Bronchial epithelial cell (primary cell): ENCODE measurements at regions not wholly inside any gene's neighbourhood (a gene's known extent, or its start where the extent isn't known, plus 50 kb on each side); places are given as distances from the start of the nearest gene placed in this dataset.

Source experiments
- DNase-seq: peaks from one replicate; pipeline ENCODE4 v3.0.0-alpha.2; 2010; ENCODE audit warnings: low read depth
- FAIRE-seq: peaks from 2 replicates; lab custom pipeline; 2011; peaks lifted over from hg19 to GRCh38; lab: Jason Lieb, UNC
- H3K27me3 ChIP-seq: 2 replicates; pipeline ENCODE4 v1.5.1; 2011; ENCODE audit warnings: low read length; ENCODE audit not compliant: control insufficient read depth, insufficient read depth
- H3K36me3 ChIP-seq: 2 replicates; pipeline ENCODE4 v1.5.1; 2011; ENCODE audit warnings: low read length; ENCODE audit not compliant: control insufficient read depth, insufficient read depth
- H3K4me3 ChIP-seq: 2 replicates; pipeline ENCODE4 v1.5.1; 2011; ENCODE audit warnings: mild to moderate bottlenecking, low read depth, low read length, control low read depth
- CTCF ChIP-seq: IDR thresholded peaks from 2 replicates; pipeline ENCODE4 v1.5.1; 2011; ENCODE audit warnings: mild to moderate bottlenecking, moderate library complexity, low read length, control low read depth, inconsistent platforms; ENCODE audit not compliant: insufficient read depth, severe bottlenecking

GRCh38 chr2:65565681-65566080 is 133.3 kb upstream of the SPRED2 start:
- Histone ChIP-seq H3K27me3 (no peaks in the 10 kb centered on the region), H3K36me3 (no peaks in the 10 kb centered on the region), H3K4me3 (no peak overlapping the region)
- no peak for FAIRE-seq
- TF ChIP-seq CTCF: no peak
- DNase-seq: no peak

GRCh38 chr2:65564299-65564698 is 131.9 kb upstream of the SPRED2 start:
- DNase-seq (no peak), FAIRE-seq (no peak)
- TF ChIP-seq CTCF: no peak
- no peaks in the 10 kb centered on the region for H3K27me3 ChIP-seq
- H3K36me3 ChIP-seq: no peaks in the 10 kb centered on the region
- no peak overlapping the region for H3K4me3 ChIP-seq

- Histone ChIP-seq H3K4me3 (no peak overlapping the region), H3K27me3 (no peaks in the 10 kb centered on the region), H3K36me3 (no peaks in the 10 kb centered on the region)
- FAIRE-seq (no peak), DNase-seq (no peak)
- no peak for TF ChIP-seq CTCF
These were observed 130.5 kb upstream of the SPRED2 start for GRCh38 chr2:65562890-65563289.

GRCh38 chr2:65558743-65559142 is 126.3 kb upstream of the SPRED2 start:
- TF ChIP-seq CTCF: no peak
- Histone ChIP-seq H3K27me3 (no peaks in the 10 kb centered on the region), H3K36me3 (no peaks in the 10 kb centered on the region), H3K4me3 (no peak overlapping the region)
- DNase-seq (no peak), FAIRE-seq (no peak)

GRCh38 chr2:65557616-65558573 is 125.5 kb upstream of the SPRED2 start:
- H3K36me3 ChIP-seq: no peaks in the 10 kb centered on the region
- no peak overlapping the region for H3K4me3 ChIP-seq
- FAIRE-seq: no peak
- TF ChIP-seq CTCF: no peak
- DNase-seq: no peak
- H3K27me3 ChIP-seq: no peaks in the 10 kb centered on the region
